Daoy (cell line): ENCODE measurements at regions not wholly inside any gene's neighbourhood (a gene's known extent, or its start where the extent isn't known, plus 50 kb on each side); places are given as distances from the start of the nearest gene placed in this dataset.

Source experiments
- DNase-seq: peaks from one replicate; pipeline ENCODE4 v3.0.0-alpha.2; 2015; ENCODE audit warnings: low read depth

- no peak for DNase-seq
Measured at GRCh38 chr22:44387486-44387885, 74.7 kb upstream of the SHISAL1 start.

- no peak for DNase-seq
Measured at GRCh38 chr22:44386386-44387035, 73.8 kb upstream of the SHISAL1 start.

- DNase-seq: no peak
Measured at GRCh38 chr22:44385781-44386180, 73.0 kb upstream of the SHISAL1 start.

GRCh38 chr22:44385296-44385610 lies 72.5 kb upstream of the SHISAL1 start:
- no peak for DNase-seq

GRCh38 chr22:44384563-44385295 lies 72.0 kb upstream of the SHISAL1 start:
- DNase-seq: no peak

GRCh38 chr22:44383652-44384562 lies 71.2 kb upstream of the SHISAL1 start:
- DNase-seq: no peak

- no peak for DNase-seq
Measured at GRCh38 chr22:44383064-44383575, 70.4 kb upstream of the SHISAL1 start.

GRCh38 chr22:44382116-44383038 lies 69.6 kb upstream of the SHISAL1 start:
- no peak for DNase-seq

GRCh38 chr22:44381761-44382115 lies 69.0 kb upstream of the SHISAL1 start:
- DNase-seq: no peak

- no peak for DNase-seq
Measured at GRCh38 chr22:44380756-44381486, 68.2 kb upstream of the SHISAL1 start.

GRCh38 chr22:44379817-44380755 lies 67.3 kb upstream of the SHISAL1 start:
- no peak for DNase-seq

- DNase-seq: no peak
Measured at GRCh38 chr22:44378380-44378779, 65.6 kb upstream of the SHISAL1 start.

GRCh38 chr22:44375451-44375850 lies 62.7 kb upstream of the SHISAL1 start:
- no peak for DNase-seq

GRCh38 chr22:44373234-44373633 lies 60.5 kb upstream of the SHISAL1 start:
- DNase-seq: no peak

GRCh38 chr22:44372611-44373010 lies 59.9 kb upstream of the SHISAL1 start:
- DNase-seq: no peak

- no peak for DNase-seq
Measured at GRCh38 chr22:44371741-44372525, 59.2 kb upstream of the SHISAL1 start.

- DNase-seq: no peak
Measured at GRCh38 chr22:44369916-44370801, 57.4 kb upstream of the SHISAL1 start.

- DNase-seq: no peak
Measured at GRCh38 chr22:44369293-44369661, 56.5 kb upstream of the SHISAL1 start.
